C4-2B (cell line): ENCODE measurements at regions not wholly inside any gene's neighbourhood (a gene's known extent, or its start where the extent isn't known, plus 50 kb on each side); places are given as distances from the start of the nearest gene placed in this dataset.
"Not testable (repeated sequence)": the region's sequence is repeated elsewhere in the genome, so short reads cannot be mapped to it uniquely, and the experiment has no call there.

Source experiments
- CTCF ChIP-seq: fragments of 450-650 bp; conservative IDR thresholded peaks from 2 replicates; pipeline ENCODE4 v1.5.1; 2017; ENCODE audit warnings: mild to moderate bottlenecking
- ZFX ChIP-seq: fragments of 450-650 bp; IDR thresholded peaks from 2 replicates; pipeline ENCODE4 v1.6.1; 2017

DNA sequence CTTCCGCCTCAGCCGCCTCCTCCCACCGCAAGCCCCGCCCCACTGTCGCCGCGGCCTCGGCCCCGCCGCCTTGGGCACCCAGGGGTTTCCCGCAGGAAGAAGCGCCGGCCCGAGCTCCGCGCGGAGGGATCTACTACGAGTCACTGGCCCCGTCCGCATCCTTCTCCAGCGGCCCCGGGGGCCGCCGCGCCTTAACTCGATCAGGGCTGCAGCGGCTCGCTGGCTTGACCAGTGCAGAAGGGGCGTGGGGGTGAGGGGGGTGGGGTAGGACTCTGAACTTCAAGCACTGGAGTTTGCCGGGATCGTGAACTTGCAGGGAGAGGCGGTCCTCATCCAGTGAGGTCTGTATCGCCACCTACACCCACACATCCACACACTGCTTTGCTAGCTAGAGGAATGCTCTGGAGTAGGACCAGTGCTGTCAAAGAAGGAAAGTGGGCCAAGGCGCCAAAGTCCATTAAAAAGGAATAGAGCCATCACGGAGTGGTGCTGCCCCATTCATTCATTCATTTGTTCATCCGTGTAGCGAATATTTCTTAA lies 68.7 kb upstream of the NUDT4B start:
- not testable (repeated sequence) for TF ChIP-seq CTCF, ZFX
